ENCODE measurements at regions not wholly inside any gene's neighbourhood (a gene's known extent, or its start where the extent isn't known, plus 50 kb on each side); places are given as distances from the start of the nearest gene placed in this dataset.

DNA sequence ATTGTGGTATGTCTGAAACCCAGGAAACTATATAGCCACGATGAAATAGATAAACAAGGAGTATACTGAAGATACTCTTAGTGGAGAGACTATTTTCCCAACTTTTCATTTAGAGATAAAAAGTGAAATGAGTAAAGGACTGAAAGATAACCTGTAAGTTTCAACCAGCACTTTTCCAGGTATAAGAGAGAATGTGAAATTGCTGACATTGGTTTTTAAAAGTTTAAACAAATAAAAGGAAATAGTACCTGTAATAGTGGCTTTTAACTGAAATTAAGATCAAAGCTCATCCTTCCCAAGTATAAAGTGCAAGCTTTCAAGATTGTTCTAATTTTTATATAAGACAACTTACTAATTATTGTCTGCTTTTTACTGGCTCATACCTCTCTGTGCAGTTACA lies 130.2 kb upstream of the CCN2 start:
- SMC1A ChIA-PET (ENCODE audit: uncharacterized antibody, unreplicated experiment) = no interaction called here
- Histone ChIP-seq H3K79me2 (ENCODE audit: control insufficient read depth, insufficient read depth, low read length) (no peaks in the 10 kb centered on the region), H3K4me3 (no peak overlapping the region), H3K9ac (ENCODE audit: control insufficient read depth, insufficient read depth, low read length) (no peak overlapping the region), H3K4me1 (ENCODE audit: control insufficient read depth, insufficient read depth, low read length) (peaks cover 8% of the 10 kb centered on the region), H3K36me3 (ENCODE audit: control insufficient read depth in 2 of 2, insufficient read depth in 2 of 2, low read length in 1 of 2) (no peaks in the 10 kb centered on the region), H3K27ac (ENCODE audit: control insufficient read depth, insufficient read depth) (no peak overlapping the region), H4K20me1 (ENCODE audit: control insufficient read depth, insufficient read depth) (no peaks in the 10 kb centered on the region), H3K9me3 (replicated peaks; ENCODE audit: control insufficient read depth, insufficient read depth, low read length) (no peaks in the 10 kb centered on the region), H3K27me3 (replicated peaks in 1 of 2; ENCODE audit: control insufficient read depth in 2 of 2, insufficient read depth in 2 of 2, low read length in 1 of 2) (no peaks in the 10 kb centered on the region), H3K4me2 (ENCODE audit: control insufficient read depth, insufficient read depth) (no peak overlapping the region), H2AFZ (ENCODE audit: control insufficient read depth, low read depth, low read length) (no peak overlapping the region)
- FAIRE-seq = no peak
- no TSS peak for BruUV-seq (replicated peaks)
- TF ChIP-seq, protein P1, sequence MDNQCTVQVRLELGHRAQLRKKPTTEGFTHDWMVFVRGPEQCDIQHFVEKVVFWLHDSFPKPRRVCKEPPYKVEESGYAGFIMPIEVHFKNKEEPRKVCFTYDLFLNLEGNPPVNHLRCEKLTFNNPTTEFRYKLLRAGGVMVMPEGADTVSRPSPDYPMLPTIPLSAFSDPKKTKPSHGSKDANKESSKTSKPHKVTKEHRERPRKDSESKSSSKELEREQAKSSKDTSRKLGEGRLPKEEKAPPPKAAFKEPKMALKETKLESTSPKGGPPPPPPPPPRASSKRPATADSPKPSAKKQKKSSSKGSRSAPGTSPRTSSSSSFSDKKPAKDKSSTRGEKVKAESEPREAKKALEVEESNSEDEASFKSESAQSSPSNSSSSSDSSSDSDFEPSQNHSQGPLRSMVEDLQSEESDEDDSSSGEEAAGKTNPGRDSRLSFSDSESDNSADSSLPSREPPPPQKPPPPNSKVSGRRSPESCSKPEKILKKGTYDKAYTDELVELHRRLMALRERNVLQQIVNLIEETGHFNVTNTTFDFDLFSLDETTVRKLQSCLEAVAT (IDR thresholded peaks at IDR 0.05) = no peak
- TF ChIP-seq ZNF24 (IDR thresholded peaks at IDR 0.05) (no peak), WRNIP1 (IDR thresholded peaks at IDR 0.05; ENCODE audit: borderline replicate concordance, low read depth, low read length) (no peak), HDAC2 (IDR thresholded peaks at IDR 0.05) (no peak), CBX3 (IDR thresholded peaks at IDR 0.05; ENCODE audit: borderline replicate concordance, low read depth) (no peak), BCL11A (IDR thresholded peaks at IDR 0.05; ENCODE audit: low read depth, low read length) (no peak), SUPT20H (IDR thresholded peaks at IDR 0.05; ENCODE audit: borderline replicate concordance, control insufficient read depth, low read depth, low read length) (no peak), MXI1 (IDR thresholded peaks at IDR 0.05; ENCODE audit: low read depth, low read length) (no peak), ASH2L (IDR thresholded peaks at IDR 0.05; ENCODE audit: borderline replicate concordance, low read depth) (no peak), ZSCAN29 (IDR thresholded peaks at IDR 0.05) (no peak), NBN (IDR thresholded peaks at IDR 0.05) (no peak)
- TF ChIP-seq, protein P2, sequence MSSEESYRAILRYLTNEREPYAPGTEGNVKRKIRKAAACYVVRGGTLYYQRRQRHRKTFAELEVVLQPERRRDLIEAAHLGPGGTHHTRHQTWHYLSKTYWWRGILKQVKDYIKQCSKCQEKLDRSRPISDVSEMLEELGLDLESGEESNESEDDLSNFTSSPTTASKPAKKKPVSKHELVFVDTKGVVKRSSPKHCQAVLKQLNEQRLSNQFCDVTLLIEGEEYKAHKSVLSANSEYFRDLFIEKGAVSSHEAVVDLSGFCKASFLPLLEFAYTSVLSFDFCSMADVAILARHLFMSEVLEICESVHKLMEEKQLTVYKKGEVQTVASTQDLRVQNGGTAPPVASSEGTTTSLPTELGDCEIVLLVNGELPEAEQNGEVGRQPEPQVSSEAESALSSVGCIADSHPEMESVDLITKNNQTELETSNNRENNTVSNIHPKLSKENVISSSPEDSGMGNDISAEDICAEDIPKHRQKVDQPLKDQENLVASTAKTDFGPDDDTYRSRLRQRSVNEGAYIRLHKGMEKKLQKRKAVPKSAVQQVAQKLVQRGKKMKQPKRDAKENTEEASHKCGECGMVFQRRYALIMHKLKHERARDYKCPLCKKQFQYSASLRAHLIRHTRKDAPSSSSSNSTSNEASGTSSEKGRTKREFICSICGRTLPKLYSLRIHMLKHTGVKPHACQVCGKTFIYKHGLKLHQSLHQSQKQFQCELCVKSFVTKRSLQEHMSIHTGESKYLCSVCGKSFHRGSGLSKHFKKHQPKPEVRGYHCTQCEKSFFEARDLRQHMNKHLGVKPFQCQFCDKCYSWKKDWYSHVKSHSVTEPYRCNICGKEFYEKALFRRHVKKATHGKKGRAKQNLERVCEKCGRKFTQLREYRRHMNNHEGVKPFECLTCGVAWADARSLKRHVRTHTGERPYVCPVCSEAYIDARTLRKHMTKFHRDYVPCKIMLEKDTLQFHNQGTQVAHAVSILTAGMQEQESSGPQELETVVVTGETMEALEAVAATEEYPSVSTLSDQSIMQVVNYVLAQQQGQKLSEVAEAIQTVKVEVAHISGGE (CRISPR knock-in tag; IDR thresholded peaks at IDR 0.05) = no peak
- TF ChIP-seq, protein P3, sequence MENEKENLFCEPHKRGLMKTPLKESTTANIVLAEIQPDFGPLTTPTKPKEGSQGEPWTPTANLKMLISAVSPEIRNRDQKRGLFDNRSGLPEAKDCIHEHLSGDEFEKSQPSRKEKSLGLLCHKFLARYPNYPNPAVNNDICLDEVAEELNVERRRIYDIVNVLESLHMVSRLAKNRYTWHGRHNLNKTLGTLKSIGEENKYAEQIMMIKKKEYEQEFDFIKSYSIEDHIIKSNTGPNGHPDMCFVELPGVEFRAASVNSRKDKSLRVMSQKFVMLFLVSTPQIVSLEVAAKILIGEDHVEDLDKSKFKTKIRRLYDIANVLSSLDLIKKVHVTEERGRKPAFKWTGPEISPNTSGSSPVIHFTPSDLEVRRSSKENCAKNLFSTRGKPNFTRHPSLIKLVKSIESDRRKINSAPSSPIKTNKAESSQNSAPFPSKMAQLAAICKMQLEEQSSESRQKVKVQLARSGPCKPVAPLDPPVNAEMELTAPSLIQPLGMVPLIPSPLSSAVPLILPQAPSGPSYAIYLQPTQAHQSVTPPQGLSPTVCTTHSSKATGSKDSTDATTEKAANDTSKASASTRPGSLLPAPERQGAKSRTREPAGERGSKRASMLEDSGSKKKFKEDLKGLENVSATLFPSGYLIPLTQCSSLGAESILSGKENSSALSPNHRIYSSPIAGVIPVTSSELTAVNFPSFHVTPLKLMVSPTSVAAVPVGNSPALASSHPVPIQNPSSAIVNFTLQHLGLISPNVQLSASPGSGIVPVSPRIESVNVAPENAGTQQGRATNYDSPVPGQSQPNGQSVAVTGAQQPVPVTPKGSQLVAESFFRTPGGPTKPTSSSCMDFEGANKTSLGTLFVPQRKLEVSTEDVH (IDR thresholded peaks at IDR 0.05; ENCODE audit: low read depth, partially characterized antibody) = no peak
- TF ChIP-seq, protein P4, sequence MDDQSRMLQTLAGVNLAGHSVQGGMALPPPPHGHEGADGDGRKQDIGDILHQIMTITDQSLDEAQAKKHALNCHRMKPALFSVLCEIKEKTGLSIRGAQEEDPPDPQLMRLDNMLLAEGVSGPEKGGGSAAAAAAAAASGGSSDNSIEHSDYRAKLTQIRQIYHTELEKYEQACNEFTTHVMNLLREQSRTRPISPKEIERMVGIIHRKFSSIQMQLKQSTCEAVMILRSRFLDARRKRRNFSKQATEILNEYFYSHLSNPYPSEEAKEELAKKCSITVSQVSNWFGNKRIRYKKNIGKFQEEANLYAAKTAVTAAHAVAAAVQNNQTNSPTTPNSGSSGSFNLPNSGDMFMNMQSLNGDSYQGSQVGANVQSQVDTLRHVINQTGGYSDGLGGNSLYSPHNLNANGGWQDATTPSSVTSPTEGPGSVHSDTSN (IDR thresholded peaks at IDR 0.05; ENCODE audit: insufficient replicate concordance, low read depth, low read length) = no peak
- TF ChIP-seq, protein P5, sequence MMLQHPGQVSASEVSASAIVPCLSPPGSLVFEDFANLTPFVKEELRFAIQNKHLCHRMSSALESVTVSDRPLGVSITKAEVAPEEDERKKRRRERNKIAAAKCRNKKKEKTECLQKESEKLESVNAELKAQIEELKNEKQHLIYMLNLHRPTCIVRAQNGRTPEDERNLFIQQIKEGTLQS (IDR thresholded peaks at IDR 0.05; ENCODE audit: borderline replicate concordance, extremely low read depth, low read depth, low read length) = no peak
- no peak for DNase-seq (ENCODE audit: low read depth, low spot score)
- POLR2A ChIA-PET = no interaction called here
- intact Hi-C loops (cut with micrococcal nuclease; ENCODE audit: unreplicated experiment) (no loop called here), in situ Hi-C loops (cut with MboI) (no loop called here)
- 0% methylated on average over 1 of the region's 1 CpG for WGBS (ENCODE audit: insufficient coverage, insufficient replicate concordance, low lambda C conversion rate, missing lambda C conversion rate)
- RAD21 ChIA-PET (ENCODE audit: unreplicated experiment) = no interaction called here
- no peak for ATAC-seq
- CTCF ChIA-PET = no interaction called here

Measured in GM12878 (cell line).